ENCODE measurements at regions not wholly inside any gene's neighbourhood (a gene's known extent, or its start where the extent isn't known, plus 50 kb on each side); places are given as distances from the start of the nearest gene placed in this dataset.
"Not testable (repeated sequence)": the region's sequence is repeated elsewhere in the genome, so short reads cannot be mapped to it uniquely, and the experiment has no call there.

- no peak for DNase-seq (ENCODE audit: low spot score)
- intact Hi-C loops (cut with DNase I): loop anchor here in 1 of 2 donors (10.0 kb wide), 1 partner anchor 301 kb away; the partner anchor contains the start of gene KLF12
Observed at GRCh38 chr13:73833325-73834070, 300.7 kb downstream of the KLF12 start.

DNA sequence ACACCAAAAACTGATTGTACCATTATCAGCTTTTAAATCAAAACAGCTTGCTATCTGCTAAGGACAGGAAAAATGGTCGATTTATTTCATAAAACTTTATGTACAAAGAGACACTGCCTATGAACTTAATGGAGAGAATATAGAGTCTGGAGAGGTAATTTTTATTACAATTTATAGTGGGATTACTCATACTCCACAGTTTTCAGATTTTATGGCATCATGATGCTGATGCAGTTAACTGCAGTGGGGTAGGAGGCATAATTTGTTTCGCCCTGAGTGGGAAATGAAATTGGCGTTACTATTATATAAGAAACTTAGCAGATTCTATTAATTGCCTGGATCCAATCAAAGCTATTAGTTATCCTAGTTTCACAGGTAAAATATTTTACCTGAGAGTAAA lies 301.4 kb downstream of the KLF12 start:
- DNase-seq (ENCODE audit: low spot score): no peak
- intact Hi-C loops (cut with DNase I): loop anchor here in 1 of 2 donors (10.0 kb wide), 1 partner anchor 302 kb away; the partner anchor contains the start of gene KLF12

GRCh38 chr13:73832128-73832588 lies 302.0 kb downstream of the KLF12 start:
- no peak for DNase-seq (ENCODE audit: low spot score)
- intact Hi-C loops (cut with DNase I): loop anchor here in 1 of 2 donors (10.0 kb wide), 1 partner anchor 303 kb away; the partner anchor contains the start of gene KLF12

GRCh38 chr13:73829416-73829815 lies 304.8 kb downstream of the KLF12 start:
- no peak for DNase-seq (ENCODE audit: low spot score)
- intact Hi-C loops (cut with DNase I): no loop called here

DNA sequence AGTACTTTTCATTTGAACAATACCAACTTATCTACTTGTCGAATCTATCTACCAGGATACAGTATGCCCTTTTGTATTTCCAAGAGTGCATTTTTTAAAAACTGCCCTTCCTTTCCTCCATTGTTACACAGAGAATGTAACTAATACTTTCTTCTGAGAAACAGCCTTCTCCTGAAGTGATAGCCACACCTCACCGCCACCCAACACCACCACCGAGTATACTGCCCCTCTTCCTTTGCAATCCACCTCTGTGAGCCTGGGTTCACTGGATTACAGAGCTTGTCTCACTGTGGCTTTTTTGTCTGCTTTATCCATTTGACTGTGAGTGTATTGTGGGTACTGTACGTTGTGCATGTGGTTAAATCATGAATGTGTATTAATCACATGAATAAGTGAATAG lies 305.4 kb downstream of the KLF12 start:
- no peak for DNase-seq (ENCODE audit: low spot score)
- intact Hi-C loops (cut with DNase I): no loop called here

GRCh38 chr13:73827434-73827833 lies 306.8 kb downstream of the KLF12 start:
- intact Hi-C loops (cut with DNase I): no loop called here
- DNase-seq (ENCODE audit: low spot score): no peak

DNA sequence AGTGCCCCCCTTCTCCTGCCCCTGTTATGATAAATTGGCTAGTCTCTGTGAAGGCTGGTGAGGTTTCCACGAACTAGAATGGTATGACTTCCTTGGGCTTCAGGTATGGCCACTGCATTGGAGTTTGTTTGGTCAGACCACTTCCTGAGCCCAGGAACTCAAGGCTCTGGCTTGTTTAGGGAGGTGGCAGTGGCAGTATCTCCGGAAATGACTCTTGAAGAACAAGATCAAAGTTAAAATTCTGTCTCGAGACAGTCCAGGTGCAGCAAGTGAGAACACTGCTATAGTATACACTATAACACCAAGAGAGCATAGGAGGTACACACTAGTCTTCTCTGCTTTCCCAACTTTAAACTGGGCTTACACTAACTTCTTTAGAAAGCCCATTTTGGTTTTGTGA lies 309.1 kb downstream of the KLF12 start:
- intact Hi-C loops (cut with DNase I): no loop called here
- no peak for DNase-seq (ENCODE audit: low spot score)

DNA sequence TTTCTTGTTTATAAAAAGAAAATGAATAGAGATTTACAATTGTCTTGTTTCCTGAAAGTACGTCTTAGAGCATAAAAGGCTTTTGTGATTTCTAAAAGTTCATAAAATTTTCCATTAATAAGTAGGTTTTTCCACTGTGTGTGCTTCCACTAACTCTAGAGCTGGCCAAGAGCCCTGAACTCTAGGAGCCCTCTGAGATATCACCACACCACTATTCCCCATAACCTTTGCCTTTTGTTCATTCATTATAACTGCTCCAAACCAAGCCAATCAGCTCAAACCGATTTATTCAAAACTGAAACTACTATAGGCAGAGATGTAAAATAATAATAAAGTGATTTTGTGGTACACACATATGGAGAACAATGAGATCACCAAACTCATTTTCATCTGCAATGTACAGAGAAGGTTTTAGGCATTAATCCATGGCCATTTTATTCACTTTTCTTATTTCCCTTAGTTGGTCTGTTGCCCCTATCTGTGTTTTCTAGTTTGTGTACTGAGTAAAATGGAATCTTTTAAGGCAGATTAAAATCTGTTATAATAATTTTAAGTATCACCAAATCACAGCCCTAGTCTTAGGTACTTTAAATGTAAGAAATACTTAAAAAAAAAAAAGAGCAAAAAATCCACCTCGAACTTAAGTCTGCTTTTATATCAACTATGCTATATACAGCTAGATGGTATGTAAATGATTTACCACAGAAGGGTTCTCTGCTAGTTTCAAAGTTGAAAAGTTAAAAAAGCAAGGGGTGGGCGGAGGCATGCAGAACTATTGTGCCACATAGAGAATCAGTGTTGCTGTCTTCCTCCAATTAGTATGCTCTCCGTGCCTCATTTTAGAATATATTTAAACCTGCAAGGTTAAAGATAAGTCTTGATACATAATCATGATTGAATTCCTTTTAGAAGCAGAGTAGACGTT lies 311.3 kb downstream of the KLF12 start:
- intact Hi-C loops (cut with DNase I): no loop called here
- DNase-seq (ENCODE audit: low spot score): no peak

- DNase-seq (ENCODE audit: low spot score): no peak
- intact Hi-C loops (cut with DNase I): no loop called here
Observed at GRCh38 chr13:73820688-73821087, 313.5 kb downstream of the KLF12 start.

- DNase-seq (ENCODE audit: low spot score): no peak
- intact Hi-C loops (cut with DNase I): no loop called here
Observed at GRCh38 chr13:73820285-73820684, 313.9 kb downstream of the KLF12 start.

GRCh38 chr13:73819711-73820110 lies 314.5 kb downstream of the KLF12 start:
- intact Hi-C loops (cut with DNase I): no loop called here

DNA sequence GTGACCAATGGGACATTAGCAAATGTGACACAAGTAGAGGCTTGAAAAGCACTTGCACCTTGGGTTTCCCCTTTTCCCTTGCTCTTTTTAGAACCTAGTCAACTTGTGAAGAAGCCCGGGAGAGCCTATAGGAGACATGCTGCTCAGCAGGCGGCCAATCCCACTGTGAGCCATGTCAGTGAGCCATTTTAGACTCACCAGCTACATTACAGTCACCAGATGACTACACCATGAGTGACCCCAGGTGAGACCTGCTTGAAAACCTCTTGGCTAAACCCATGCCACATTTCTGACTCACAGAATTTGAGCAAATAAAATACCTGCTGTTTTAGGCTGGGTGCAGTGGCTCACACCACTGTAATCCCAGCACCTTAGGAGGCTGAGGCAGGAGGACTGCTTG lies 317.5 kb downstream of the KLF12 start:
- no peak for DNase-seq (ENCODE audit: low spot score)
- intact Hi-C loops (cut with DNase I): no loop called here

More at GRCh38 chr13:73819711-73820110, 314.5 kb downstream of the KLF12 start:
- no peak for DNase-seq (ENCODE audit: low spot score)

- intact Hi-C loops (cut with DNase I): no loop called here
- no peak for DNase-seq (ENCODE audit: low spot score)
Observed at GRCh38 chr13:73815796-73816195, 318.4 kb downstream of the KLF12 start.

DNA sequence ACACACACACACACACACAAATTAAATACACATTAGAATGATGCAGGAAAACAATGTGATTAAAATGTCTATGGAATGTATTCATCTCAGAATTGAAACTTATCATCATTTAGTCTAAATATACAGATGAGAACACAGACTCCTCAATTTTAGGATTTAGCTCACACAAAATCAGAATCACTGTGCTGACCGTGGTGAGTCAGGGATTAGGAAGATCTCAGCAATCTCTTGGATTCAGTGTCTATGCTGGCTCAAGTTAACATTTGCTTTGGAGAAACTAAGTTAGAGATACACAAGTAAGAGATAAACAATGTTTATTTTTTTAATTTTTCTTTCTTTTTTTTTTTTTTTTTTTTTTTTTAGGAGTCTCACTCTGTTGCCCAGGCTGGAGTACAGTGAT lies 323.6 kb downstream of the KLF12 start:
- DNase-seq (ENCODE audit: low spot score): no peak
- intact Hi-C loops (cut with DNase I): no loop called here

DNA sequence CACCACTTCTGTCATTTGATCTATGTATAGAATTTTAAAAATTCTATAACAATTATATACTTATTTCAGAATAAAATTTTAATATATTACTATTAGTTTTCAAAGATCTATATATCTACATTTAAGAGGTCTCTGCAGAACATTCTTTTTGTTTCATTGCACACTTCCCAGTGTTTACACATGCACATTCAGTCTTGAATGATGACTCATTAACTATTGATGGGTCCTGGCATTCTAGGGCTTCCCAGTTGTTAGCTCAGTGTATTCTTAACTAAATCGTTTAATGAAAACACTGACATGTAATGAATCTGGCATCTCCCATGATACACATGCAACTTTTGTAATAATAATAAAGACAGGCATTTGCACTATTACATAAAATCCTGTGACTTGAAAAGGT lies 324.6 kb downstream of the KLF12 start:
- DNase-seq (ENCODE audit: low spot score): no peak
- intact Hi-C loops (cut with DNase I): no loop called here

DNA sequence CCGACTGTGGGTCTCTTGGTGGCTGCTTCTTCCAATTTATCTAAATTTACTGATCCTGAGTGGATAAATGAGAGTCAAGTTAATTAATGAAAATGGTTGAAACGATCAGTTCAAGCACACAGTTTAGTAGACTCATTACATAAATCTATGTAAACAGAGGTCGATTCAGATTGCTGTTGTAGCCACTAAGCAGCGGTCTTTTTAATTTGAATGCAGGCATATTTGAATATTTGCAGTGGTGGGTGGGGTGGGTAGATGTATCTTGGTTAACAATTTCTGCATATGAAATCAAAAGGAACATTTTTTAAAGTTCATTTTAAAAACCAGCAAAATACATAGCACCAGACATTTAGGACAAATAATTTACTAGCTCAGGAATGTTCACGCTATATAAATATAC lies 325.9 kb downstream of the KLF12 start:
- intact Hi-C loops (cut with DNase I): no loop called here
- DNase-seq (ENCODE audit: low spot score): no peak

- intact Hi-C loops (cut with DNase I); DNase-seq (ENCODE audit: low spot score): not testable (repeated sequence)
Observed at GRCh38 chr13:73805326-73805958, 328.8 kb downstream of the KLF12 start.

DNA sequence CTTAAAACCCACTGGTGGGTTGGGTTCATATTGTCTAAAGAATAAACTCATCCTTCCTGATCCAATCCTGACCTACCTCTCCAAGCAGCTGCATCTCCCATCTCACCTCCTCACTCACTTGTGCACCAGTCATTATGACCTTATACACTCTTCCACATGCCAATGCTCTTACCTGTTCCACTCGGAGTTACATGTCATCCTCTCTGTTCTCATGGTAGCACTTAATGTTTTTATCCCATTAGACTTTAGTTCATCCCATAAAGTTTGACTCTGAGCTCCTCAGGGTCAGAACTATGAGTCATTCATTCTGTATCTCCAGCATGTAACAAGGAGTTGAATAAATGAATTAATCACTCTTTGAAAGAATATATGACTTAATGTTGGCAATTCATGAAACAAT lies 330.2 kb downstream of the KLF12 start:
- intact Hi-C loops (cut with DNase I): no loop called here

DNA sequence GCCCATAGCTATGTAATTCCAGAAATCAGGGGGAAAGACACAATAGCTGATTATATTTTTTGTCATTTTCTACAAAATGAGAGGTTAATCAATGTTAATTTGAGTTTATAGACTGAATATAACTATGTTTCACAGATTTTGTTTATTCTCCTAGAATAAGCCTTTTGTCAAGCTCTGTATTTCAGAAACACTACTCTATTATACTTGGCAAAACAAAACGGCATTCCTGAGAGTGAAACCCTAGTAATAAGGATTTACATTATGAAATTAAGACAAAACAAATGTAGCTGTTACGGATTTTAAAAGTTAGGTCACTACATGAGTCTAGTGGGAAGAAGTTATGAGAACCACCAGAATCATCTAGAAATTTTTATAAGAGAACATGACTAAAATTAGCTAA lies 334.2 kb downstream of the KLF12 start:
- no peak for DNase-seq (ENCODE audit: low spot score)
- intact Hi-C loops (cut with DNase I): no loop called here

More for the DNA sequence above, 330.2 kb downstream of the KLF12 start:
- no peak for DNase-seq (ENCODE audit: low spot score)

GRCh38 chr13:73794755-73795154 lies 339.4 kb downstream of the KLF12 start:
- no peak for DNase-seq (ENCODE audit: low spot score)
- intact Hi-C loops (cut with DNase I): no loop called here

All from posterior vena cava (tissue), 2 donors.